HG03060 (cell line): ENCODE measurements at regions not wholly inside any gene's neighbourhood (a gene's known extent, or its start where the extent isn't known, plus 50 kb on each side); places are given as distances from the start of the nearest gene placed in this dataset.
"Not testable (repeated sequence)": the region's sequence is repeated elsewhere in the genome, so short reads cannot be mapped to it uniquely, and the experiment has no call there.

Experiments
- ATAC-seq: cut with Tn5 transposase; IDR thresholded peaks from one replicate; pipeline ENCODE4 v1.9.1; 2021; ENCODE audit warnings: low read depth, moderate number of reproducible peaks; ENCODE audit not compliant: unreplicated experiment

- ATAC-seq = peak; percentile 84
Measured at GRCh38 chr6:156691018-156691417, 86.2 kb upstream of the ARID1B start.

DNA sequence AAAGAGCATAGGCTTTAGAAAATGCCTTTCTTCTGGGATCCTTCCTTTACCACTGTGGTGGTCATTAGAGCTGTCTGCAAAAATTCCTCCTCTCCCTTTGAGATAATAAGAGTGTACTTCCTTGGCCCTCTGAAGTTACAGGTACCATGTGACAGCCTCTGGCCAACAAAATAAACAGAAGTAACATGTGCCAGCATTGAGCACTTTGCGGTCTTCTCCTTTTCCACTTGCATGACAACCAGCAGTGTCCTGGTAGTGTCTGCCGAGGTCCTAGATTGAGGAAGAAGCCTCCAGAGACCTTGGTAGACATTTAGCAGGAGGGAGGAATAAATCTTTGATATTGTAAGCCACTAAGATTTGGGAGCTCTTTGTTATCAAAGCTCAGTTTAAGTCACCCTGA is 87.5 kb upstream of the ARID1B start:
- no peak for ATAC-seq

DNA sequence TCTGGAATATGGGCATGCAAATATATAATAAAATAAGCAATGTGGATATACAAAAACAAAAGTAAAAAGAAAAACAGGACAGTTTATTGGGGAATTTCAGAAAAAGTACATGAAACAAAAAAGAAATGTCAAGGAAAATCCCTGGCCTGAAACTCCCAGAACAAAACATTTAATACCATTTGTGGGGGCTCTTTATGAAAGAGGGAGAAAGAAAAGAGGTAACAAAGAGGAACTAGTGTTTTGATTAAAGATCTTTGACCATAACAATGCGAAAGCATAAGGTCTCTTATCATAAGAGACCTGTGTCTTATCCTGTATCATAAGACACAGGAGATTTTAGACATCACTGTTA is 88.6 kb upstream of the ARID1B start:
- no peak for ATAC-seq

DNA sequence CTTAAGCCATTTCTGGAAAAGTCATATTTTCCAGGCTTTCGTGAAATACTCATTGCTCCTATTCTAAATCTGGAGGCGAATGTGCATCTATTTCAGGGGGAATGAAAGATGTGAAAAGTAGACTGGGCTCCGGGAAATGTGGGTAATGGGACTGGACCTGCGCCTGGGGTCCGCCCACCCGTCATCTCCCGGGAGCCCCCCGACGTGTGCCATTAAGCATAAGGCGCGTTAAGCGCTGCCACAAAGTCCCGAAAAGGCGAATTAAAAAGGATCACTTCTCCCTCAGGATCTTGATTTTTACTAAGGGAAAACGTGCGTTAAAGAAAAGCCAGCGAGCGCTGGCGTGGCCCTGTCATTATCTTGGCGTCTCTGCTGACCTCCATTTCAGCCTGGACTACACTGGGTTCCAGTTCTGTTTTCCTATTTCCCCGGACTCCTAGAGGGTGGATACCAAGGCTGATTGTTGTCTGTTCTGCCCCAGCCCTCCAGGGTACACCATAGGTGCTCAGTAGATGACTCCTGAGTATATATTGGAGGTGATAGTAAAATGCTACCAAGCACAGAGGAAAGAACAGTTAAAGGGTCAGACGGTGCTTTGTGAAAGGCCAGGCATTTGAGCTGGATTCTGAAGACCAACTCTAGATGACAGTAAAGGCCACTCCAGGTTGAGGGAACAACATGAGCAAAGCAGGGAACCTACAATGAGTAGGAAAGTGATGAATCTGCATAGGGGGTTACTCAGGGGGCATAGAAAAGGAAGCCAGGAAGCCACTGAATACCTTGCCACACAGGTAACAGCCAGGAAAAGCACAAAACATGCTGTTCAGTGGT is 89.2 kb upstream of the ARID1B start:
- no peak for ATAC-seq

DNA sequence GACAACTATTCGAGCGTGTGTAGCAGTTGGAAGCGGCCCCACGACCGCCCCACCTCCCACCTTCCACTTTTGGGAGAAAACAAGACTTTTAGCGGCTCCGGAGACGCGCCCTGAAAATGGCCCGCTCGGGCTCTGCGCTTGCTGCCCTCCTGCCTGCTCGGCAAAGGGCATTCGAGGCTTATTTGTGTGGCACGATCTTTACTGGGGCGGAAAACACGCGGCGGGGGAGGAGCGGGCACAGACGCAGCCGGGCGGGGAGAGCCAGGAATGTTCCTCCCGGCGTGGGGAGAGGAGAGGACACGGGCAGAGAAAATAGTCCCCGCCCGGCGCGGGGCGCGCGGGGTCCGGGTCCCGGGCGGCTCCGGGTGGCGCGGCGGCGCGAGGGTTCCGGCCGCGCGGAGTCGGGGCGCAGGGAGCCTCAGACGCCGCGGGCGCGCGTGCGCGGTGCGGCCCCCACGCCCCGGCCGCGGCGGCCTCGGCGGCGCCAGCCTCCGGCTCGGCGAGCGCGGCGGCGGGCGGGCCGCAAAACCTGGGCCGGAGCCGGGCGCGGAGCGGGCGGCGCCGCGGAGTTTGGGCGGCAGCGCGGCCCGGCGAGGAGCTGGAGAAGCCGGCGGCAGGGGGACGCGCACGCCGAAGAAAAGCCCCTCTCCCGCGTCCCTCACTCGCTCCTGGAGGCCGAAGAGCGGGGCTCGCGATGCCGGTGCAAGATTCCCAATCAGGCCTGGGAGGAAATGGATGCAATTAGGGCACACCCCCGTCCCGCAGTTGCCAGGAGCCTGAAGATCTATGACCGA is 90.0 kb upstream of the ARID1B start:
- no peak for ATAC-seq

DNA sequence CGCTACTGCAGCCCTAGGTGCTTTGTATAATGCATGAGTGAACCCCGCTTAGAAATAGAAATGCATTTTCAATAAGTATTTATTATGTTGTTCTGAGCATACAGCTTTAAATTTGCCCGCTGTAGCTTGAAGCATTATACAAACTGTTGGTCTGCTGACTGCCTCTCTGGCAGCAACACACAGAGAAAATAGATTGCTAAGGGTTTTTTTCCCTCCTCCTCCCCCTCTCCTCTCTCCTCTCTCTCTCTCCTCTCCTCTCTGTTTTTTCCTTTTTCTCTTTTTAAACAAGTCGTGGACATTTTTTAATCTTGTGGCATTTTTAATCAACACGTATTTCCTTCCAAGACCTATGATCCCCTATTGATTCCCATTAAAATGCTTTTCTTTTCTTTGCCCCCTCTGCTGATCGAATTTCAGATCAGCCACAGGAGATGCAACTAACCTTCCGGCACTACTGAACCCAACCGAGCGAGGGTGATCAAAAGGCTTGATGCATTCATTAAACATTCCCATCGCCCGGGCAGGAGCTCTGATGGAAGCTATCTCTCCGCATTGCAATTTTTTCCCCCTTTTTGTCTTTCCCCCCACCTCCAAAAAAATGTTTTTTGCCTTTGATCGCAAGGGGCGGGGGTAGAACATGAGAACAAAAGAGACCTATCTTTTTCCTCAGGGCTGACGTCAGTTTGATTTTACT is 90.7 kb upstream of the ARID1B start:
- ATAC-seq = no peak

- no peak for ATAC-seq
Measured at GRCh38 chr6:156685823-156686222, 91.4 kb upstream of the ARID1B start.

DNA sequence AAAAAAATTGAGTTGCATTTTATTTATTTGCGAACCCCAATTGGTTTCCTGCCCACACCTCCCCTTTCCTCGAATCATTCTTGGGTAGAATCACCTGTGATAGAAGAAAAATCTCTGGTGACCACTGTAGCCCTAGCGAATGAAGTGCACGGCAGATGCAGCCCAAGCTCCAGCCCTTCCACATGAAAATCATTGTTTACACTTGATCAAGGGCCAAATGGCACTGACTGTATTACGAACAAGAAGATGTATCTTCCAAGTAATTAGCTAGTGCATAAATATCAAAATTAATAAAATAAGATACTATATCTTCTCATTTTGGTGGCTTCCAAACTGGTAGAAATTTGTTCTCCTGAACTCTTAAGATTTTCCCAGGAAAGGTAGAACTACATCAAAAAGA is 93.4 kb upstream of the ARID1B start:
- ATAC-seq = no peak

GRCh38 chr6:156676721-156677120 is 100.5 kb upstream of the ARID1B start:
- no peak for ATAC-seq

GRCh38 chr6:156674197-156674596 is 103.0 kb upstream of the ARID1B start:
- ATAC-seq = no peak

GRCh38 chr6:156670097-156670496 is 107.1 kb upstream of the ARID1B start:
- ATAC-seq = not testable (repeated sequence)

GRCh38 chr6:156662025-156662445 is 115.1 kb upstream of the ARID1B start:
- no peak for ATAC-seq

DNA sequence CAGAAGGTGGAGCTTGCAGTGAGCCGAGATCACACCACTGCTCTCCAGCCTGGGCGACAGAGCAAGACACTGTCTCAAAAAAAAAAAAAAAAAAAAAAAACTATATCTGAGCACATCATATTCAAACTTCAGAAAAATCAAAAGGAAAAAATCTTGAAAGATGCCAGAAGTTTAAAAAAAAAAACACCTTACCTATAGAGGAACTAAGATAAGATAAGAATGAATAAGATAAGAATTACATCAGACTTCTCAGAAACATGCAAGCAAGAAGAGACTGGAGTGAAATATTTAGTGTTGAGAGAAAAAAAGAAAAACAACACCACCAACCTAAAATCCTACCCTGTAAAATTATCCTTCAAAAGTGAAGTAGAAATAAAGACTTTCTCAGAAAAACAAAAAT is 116.8 kb upstream of the ARID1B start:
- ATAC-seq = no peak

GRCh38 chr6:156659822-156660198 is 117.4 kb upstream of the ARID1B start:
- no peak for ATAC-seq

- no peak for ATAC-seq
Measured at GRCh38 chr6:156658966-156659821, 118.0 kb upstream of the ARID1B start.

GRCh38 chr6:156658186-156658965 is 118.8 kb upstream of the ARID1B start:
- no peak for ATAC-seq

DNA sequence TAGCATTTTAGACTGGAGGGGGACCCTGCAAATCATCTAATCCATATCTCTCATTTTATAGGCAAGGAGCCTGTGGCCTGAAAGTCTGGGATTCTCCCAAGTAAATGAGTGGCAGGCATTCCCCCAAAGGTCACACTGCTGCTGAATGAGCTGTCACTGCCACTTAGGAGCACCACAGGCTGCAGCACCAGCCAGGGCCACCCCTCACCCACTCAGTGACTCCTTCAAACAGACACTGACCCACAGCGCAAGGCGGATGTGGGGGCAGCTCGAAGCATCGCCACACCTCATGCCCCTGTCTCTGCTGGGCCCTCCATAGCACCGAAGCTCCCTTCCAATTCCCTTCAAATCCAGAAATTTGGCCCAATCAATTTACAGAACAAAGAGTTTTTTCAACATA is 119.9 kb upstream of the ARID1B start:
- ATAC-seq = no peak

GRCh38 chr6:156654919-156655918 is 122.0 kb upstream of the ARID1B start:
- no peak for ATAC-seq
